SK-N-SH (cell line): ENCODE measurements at regions not wholly inside any gene's neighbourhood (a gene's known extent, or its start where the extent isn't known, plus 50 kb on each side); places are given as distances from the start of the nearest gene placed in this dataset.
A peak's percentile ranks its signal among the peaks of the same experiment; 100 is the strongest.

ENCODE experiments used
- CTCF ChIA-PET: fragments of 300-600, 350-600 bp; formaldehyde crosslinking; extraction: SDS; loops from one replicate; lab custom pipeline; 2021; lab: Yijun Ruan, JAX
- POLR2A ChIA-PET: fragments of 350-600 bp; sonication (Branson Sonifier 250); formaldehyde crosslinking; extraction: SDS; loops from one replicate; lab custom pipeline; 2020; ENCODE audit warnings: antibody characterized with exemption, inconsistent platforms; lab: Yijun Ruan, JAX
- DNase-seq: peaks from one replicate; pipeline ENCODE4 v3.0.0; 2012
- H2AFZ ChIP-seq: fragments of 200-600 bp; sonication (generic); 2 replicates; pipeline ENCODE4 v1.8.1; 2016; ENCODE audit warnings: antibody characterized with exemption, mild to moderate bottlenecking, low read depth
- H3F3A ChIP-seq: fragments of 200-600 bp; sonication (generic); replicated peaks from 2 replicates; pipeline ENCODE3; 2016; ENCODE audit warnings: antibody characterized with exemption, mild to moderate bottlenecking; ENCODE audit not compliant: insufficient read depth
- H3K27ac ChIP-seq, 2 experiments: fragments of 200-500 bp in 1 of 2; fragments of 200-600 bp in 1 of 2; sonication (Bioruptor generic) in 1 of 2; sonication (generic), shearing (Covaris generic) in 1 of 2; 2 replicates each; pipeline versions ENCODE4 v1.5.1 to v1.6.1; 2014 to 2016; ENCODE audit warnings: low read depth in 2 of 2, inconsistent platforms in 1 of 2, low read length in 1 of 2, mild to moderate bottlenecking in 1 of 2, mixed read lengths in 1 of 2
- H3K27me3 ChIP-seq: fragments of 200-600 bp; sonication (generic), shearing (Covaris generic); 2 replicates; pipeline ENCODE4 v1.6.1; 2016; ENCODE audit warnings: mixed run types; ENCODE audit not compliant: insufficient read depth
- H3K36me3 ChIP-seq, 2 experiments: fragments of 200-500 bp in 1 of 2; fragments of 200-600 bp in 1 of 2; sonication (Bioruptor generic) in 1 of 2; sonication (generic) in 1 of 2; replicated peaks in 1 of 2; 2 replicates each; pipeline versions ENCODE3 to v1.5.1; 2014 to 2016; ENCODE audit warnings: low read length in 1 of 2, mild to moderate bottlenecking in 1 of 2; ENCODE audit not compliant: insufficient read depth in 2 of 2, control insufficient read depth in 1 of 2
- H3K4me1 ChIP-seq, 2 experiments: fragments of 200-500 bp in 1 of 2; fragments of 200-600 bp in 1 of 2; sonication (Bioruptor generic) in 1 of 2; sonication (generic), shearing (Covaris generic) in 1 of 2; 2 replicates each; pipeline versions ENCODE4 v1.5.1 to v1.6.1; 2014 to 2016; ENCODE audit warnings: low read depth in 1 of 2, low read length in 1 of 2, mixed run types in 1 of 2; ENCODE audit not compliant: insufficient read depth in 2 of 2, control insufficient read depth in 1 of 2
- H3K4me2 ChIP-seq: fragments of 200-600 bp; sonication (generic), shearing (Covaris generic); 2 replicates; pipeline ENCODE4 v1.6.1; 2017; ENCODE audit warnings: mixed run types
- H3K4me3 ChIP-seq, 2 experiments: fragments of 200-500 bp in 1 of 2; fragments of 200-600 bp in 1 of 2; sonication (Bioruptor generic) in 1 of 2; sonication (generic), shearing (Covaris generic) in 1 of 2; 2 replicates each; pipeline versions ENCODE4 v1.5.1 to v1.8.1; 2014 to 2016; ENCODE audit warnings: low read depth in 2 of 2, inconsistent platforms in 1 of 2, low read length in 1 of 2, mild to moderate bottlenecking in 1 of 2, mixed read lengths in 1 of 2, moderate library complexity in 1 of 2
- H3K79me2 ChIP-seq: fragments of 200-600 bp; sonication (generic); 2 replicates; pipeline ENCODE4 v1.8.1; 2017; ENCODE audit warnings: mild to moderate bottlenecking; ENCODE audit not compliant: insufficient read depth
- H3K9ac ChIP-seq: fragments of 200-600 bp; sonication (generic); 2 replicates; pipeline ENCODE4 v1.6.1; 2017; ENCODE audit warnings: mixed run types
- H3K9me2 ChIP-seq: fragments of 200-600 bp; sonication (generic); 2 replicates; pipeline ENCODE4 v1.6.1; 2017; ENCODE audit warnings: mixed run types
- H3K9me3 ChIP-seq: fragments of 200-600 bp; sonication (generic); 2 replicates; pipeline ENCODE4 v1.6.1; 2017; ENCODE audit warnings: mixed run types, mild to moderate bottlenecking, moderate library complexity
- H4K20me1 ChIP-seq: fragments of 200-600 bp; sonication (generic); 2 replicates; pipeline ENCODE4 v1.6.1; 2017; ENCODE audit warnings: mild to moderate bottlenecking, mixed run types; ENCODE audit not compliant: insufficient read depth
- ELF1 ChIP-seq: IDR thresholded peaks from 2 replicates; pipeline ENCODE4 v1.4.0; 2012
- EP300 ChIP-seq, 2 experiments: IDR thresholded peaks; 2 replicates each; pipeline versions ENCODE4 v1.4.0 to v1.6.1; 2012; ENCODE audit warnings: borderline replicate concordance in 1 of 2, low read depth in 1 of 2, low read length in 1 of 2
- FOSL2 ChIP-seq: IDR thresholded peaks from 2 replicates; pipeline ENCODE4 v1.4.0; 2012; ENCODE audit warnings: low read depth, mild to moderate bottlenecking, moderate library complexity, borderline replicate concordance
- FOXM1 ChIP-seq: IDR thresholded peaks from 2 replicates; pipeline ENCODE4 v1.4.0; 2012; ENCODE audit warnings: low read depth, mild to moderate bottlenecking
- GATA2 ChIP-seq: sonication (generic); formaldehyde crosslinking; IDR thresholded peaks from 2 replicates; pipeline ENCODE4 v1.5.0; 2020; ENCODE audit warnings: mild to moderate bottlenecking, missing genetic modification reagents
- IRF3 ChIP-seq: fragments of 150-350 bp; IDR thresholded peaks from 2 replicates; pipeline ENCODE4 v1.6.1; 2016; ENCODE audit warnings: mild to moderate bottlenecking, low read depth, low read length
- JUND ChIP-seq: IDR thresholded peaks from 2 replicates; pipeline ENCODE4 v1.4.0; 2012
- MAX ChIP-seq: IDR thresholded peaks from 2 replicates; pipeline ENCODE4 v1.4.0; 2012; ENCODE audit warnings: low read depth
- MEF2A ChIP-seq: IDR thresholded peaks from 2 replicates; pipeline ENCODE4 v1.4.0; 2012; ENCODE audit warnings: low read depth, borderline replicate concordance
- NRF1 ChIP-seq: IDR thresholded peaks from 2 replicates; pipeline ENCODE4 v1.6.1; 2012; ENCODE audit warnings: low read depth, mild to moderate bottlenecking, low read length
- RFX5 ChIP-seq: IDR thresholded peaks from 2 replicates; pipeline ENCODE4 v1.6.1; 2012; ENCODE audit warnings: mild to moderate bottlenecking, improper control_type of control experiment, low read length
- RXRA ChIP-seq: IDR thresholded peaks from 2 replicates; pipeline ENCODE4 v1.4.0; 2012; ENCODE audit warnings: low read depth, mild to moderate bottlenecking, borderline replicate concordance
- SIN3A ChIP-seq: IDR thresholded peaks from 2 replicates; pipeline ENCODE4 v1.6.1; 2012; ENCODE audit warnings: low read depth, mild to moderate bottlenecking, low read length, moderate library complexity, borderline replicate concordance
- SMC3 ChIP-seq: IDR thresholded peaks from 2 replicates; pipeline ENCODE4 v1.6.1; 2012; ENCODE audit warnings: low read depth, low read length, improper control_type of control experiment
- TCF12 ChIP-seq: IDR thresholded peaks from 2 replicates; pipeline ENCODE4 v1.4.0; 2012
- TEAD4 ChIP-seq: IDR thresholded peaks from 2 replicates; pipeline ENCODE4 v1.4.0; 2012; ENCODE audit warnings: mild to moderate bottlenecking, borderline replicate concordance; ENCODE audit not compliant: insufficient read depth
- USF2 ChIP-seq: fragments of 150-350 bp; IDR thresholded peaks from 2 replicates; pipeline ENCODE4 v1.6.1; 2017; ENCODE audit warnings: antibody characterized with exemption, low read length, low read depth, borderline replicate concordance
- YY1 ChIP-seq: IDR thresholded peaks from 2 replicates; pipeline ENCODE4 v1.4.0; 2012; ENCODE audit warnings: low read depth, mild to moderate bottlenecking
- WGBS: methylation state at CpG from one replicate; pipeline ENCODE4 v1.1.6; 2017; ENCODE audit warnings: low lambda C conversion rate; 5-methylcytosine and 5-hydroxymethylcytosine counted together
- TF ChIP-seq, protein P1 (sequence below): IDR thresholded peaks from 2 replicates; pipeline ENCODE4 v1.6.1; 2012; ENCODE audit warnings: mild to moderate bottlenecking, low read depth, low read length, moderate library complexity
- TF ChIP-seq, protein P2 (sequence below): fragments of 200-600 bp; sonication (generic); IDR thresholded peaks from 2 replicates; pipeline ENCODE4 v1.6.1; 2017; ENCODE audit warnings: antibody characterized with exemption, mild to moderate bottlenecking, moderate library complexity

GRCh38 chr5:98454904-98455303, 318.6 kb upstream of the RGMB start (continued):
- no peak for TF ChIP-seq IRF3
- peak; percentile 30; the same call in 1 of the 2 replicates for TF ChIP-seq MAX
- TF ChIP-seq USF2, result no peak
- TF ChIP-seq SIN3A, result no peak
- peak; percentile 85 for TF ChIP-seq TEAD4
- no peak for TF ChIP-seq NRF1
- TF ChIP-seq JUND, result peak; percentile 98
- peak; percentile 28; the same call in 1 of the 2 replicates for TF ChIP-seq SMC3

- ChIA-PET CTCF (no interaction called here), POLR2A (no interaction called here)
- Histone ChIP-seq H3K79me2 (no peaks in the 10 kb centered on the region), H3K4me3 (0 out of 4 replicates have a peak overlapping the region, but pooled peaks of 1 of the 2 experiments have one; percentile 18), H3K9ac (peak overlapping the region; percentile 58), H3K9me3 (no peaks in the 10 kb centered on the region), H3F3A (peaks cover 36% of the 10 kb centered on the region), H3K27ac (peak overlapping the region; percentile 69 to 97; a peak in 3 of 4 replicates), H4K20me1 (no peaks in the 10 kb centered on the region), H3K36me3 (no peaks in the 10 kb centered on the region), H3K9me2 (no peaks in the 10 kb centered on the region), H3K27me3 (no peaks in the 10 kb centered on the region), H3K4me1 (peaks cover 0 to 34% of the 10 kb centered on the region in 2 experiments; a peak in 2 of 4 replicates), H2AFZ (peak overlapping the region; percentile 19; the same call in 1 of the 2 replicates), H3K4me2 (peak overlapping the region; percentile 38)
- 45% methylated on average over 3 of the region's 3 CpGs for WGBS
- DNase-seq, result no peak
- TF ChIP-seq ELF1, result 0 out of 2 replicates have a peak, but pooled peaks have one; percentile 12
- TF ChIP-seq RFX5, result no peak
- TF ChIP-seq, protein P1, sequence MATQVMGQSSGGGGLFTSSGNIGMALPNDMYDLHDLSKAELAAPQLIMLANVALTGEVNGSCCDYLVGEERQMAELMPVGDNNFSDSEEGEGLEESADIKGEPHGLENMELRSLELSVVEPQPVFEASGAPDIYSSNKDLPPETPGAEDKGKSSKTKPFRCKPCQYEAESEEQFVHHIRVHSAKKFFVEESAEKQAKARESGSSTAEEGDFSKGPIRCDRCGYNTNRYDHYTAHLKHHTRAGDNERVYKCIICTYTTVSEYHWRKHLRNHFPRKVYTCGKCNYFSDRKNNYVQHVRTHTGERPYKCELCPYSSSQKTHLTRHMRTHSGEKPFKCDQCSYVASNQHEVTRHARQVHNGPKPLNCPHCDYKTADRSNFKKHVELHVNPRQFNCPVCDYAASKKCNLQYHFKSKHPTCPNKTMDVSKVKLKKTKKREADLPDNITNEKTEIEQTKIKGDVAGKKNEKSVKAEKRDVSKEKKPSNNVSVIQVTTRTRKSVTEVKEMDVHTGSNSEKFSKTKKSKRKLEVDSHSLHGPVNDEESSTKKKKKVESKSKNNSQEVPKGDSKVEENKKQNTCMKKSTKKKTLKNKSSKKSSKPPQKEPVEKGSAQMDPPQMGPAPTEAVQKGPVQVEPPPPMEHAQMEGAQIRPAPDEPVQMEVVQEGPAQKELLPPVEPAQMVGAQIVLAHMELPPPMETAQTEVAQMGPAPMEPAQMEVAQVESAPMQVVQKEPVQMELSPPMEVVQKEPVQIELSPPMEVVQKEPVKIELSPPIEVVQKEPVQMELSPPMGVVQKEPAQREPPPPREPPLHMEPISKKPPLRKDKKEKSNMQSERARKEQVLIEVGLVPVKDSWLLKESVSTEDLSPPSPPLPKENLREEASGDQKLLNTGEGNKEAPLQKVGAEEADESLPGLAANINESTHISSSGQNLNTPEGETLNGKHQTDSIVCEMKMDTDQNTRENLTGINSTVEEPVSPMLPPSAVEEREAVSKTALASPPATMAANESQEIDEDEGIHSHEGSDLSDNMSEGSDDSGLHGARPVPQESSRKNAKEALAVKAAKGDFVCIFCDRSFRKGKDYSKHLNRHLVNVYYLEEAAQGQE, result no peak
- TF ChIP-seq MEF2A, result no peak
- TF ChIP-seq, protein P2, sequence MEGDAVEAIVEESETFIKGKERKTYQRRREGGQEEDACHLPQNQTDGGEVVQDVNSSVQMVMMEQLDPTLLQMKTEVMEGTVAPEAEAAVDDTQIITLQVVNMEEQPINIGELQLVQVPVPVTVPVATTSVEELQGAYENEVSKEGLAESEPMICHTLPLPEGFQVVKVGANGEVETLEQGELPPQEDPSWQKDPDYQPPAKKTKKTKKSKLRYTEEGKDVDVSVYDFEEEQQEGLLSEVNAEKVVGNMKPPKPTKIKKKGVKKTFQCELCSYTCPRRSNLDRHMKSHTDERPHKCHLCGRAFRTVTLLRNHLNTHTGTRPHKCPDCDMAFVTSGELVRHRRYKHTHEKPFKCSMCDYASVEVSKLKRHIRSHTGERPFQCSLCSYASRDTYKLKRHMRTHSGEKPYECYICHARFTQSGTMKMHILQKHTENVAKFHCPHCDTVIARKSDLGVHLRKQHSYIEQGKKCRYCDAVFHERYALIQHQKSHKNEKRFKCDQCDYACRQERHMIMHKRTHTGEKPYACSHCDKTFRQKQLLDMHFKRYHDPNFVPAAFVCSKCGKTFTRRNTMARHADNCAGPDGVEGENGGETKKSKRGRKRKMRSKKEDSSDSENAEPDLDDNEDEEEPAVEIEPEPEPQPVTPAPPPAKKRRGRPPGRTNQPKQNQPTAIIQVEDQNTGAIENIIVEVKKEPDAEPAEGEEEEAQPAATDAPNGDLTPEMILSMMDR, result no peak
- peak; percentile 68; the same call in 1 of the 2 replicates for TF ChIP-seq MAX
- TF ChIP-seq GATA2 (CRISPR knock-in tag), result no peak
- TF ChIP-seq YY1, result no peak
- no peak for TF ChIP-seq EP300 (IDR thresholded peaks at IDR 0.05; ENCODE audit: borderline replicate concordance in 1 of 2, low read depth in 1 of 2, low read length in 1 of 2)
- TF ChIP-seq SMC3, result no peak
- TF ChIP-seq FOXM1, result no peak
- peak; percentile 14; the same call in 1 of the 2 replicates for TF ChIP-seq TCF12
- TF ChIP-seq IRF3, result no peak
- no peak for TF ChIP-seq SIN3A
- 0 out of 2 replicates have a peak, but pooled peaks have one; percentile 13 for TF ChIP-seq FOSL2
- TF ChIP-seq USF2, result no peak
- TF ChIP-seq NRF1, result no peak
- TF ChIP-seq RXRA, result no peak
These were observed 317.8 kb upstream of the RGMB start for GRCh38 chr5:98455665-98456064.
